K562 (cell line): ENCODE measurements at regions not wholly inside any gene's neighbourhood (a gene's known extent, or its start where the extent isn't known, plus 50 kb on each side); places are given as distances from the start of the nearest gene placed in this dataset.

Source experiments
- BRD9 ChIP-seq: fragments of 450-650 bp; IDR thresholded peaks from 2 replicates; pipeline ENCODE4 v1.6.1; 2018; ENCODE audit warnings: low read depth; ENCODE audit not compliant: partially characterized antibody
- CBX2 ChIP-seq: fragments of 200-600 bp; sonication (generic); IDR thresholded peaks from one replicate; pipeline ENCODE4 v1.6.1; 2012; ENCODE audit warnings: mild to moderate bottlenecking, low read length, inconsistent platforms; ENCODE audit not compliant: insufficient read depth, poor library complexity, severe bottlenecking
- CCNT2 ChIP-seq: IDR thresholded peaks from 2 replicates; pipeline ENCODE4 v1.6.1; 2011; ENCODE audit warnings: borderline replicate concordance, low read depth, mild to moderate bottlenecking, moderate library complexity, mixed read lengths, low read length; ENCODE audit not compliant: insufficient read length; ENCODE audit errors: extremely low read depth
- CEBPG ChIP-seq, 3 experiments: fragments of 200-800 bp in 1 of 3; sonication (Bioruptor generic) in 1 of 3; sonication (generic) in 1 of 3; formaldehyde crosslinking in 1 of 3; IDR thresholded peaks in 2 of 3; conservative IDR thresholded peaks in 1 of 3; 2 replicates each; pipeline versions ENCODE4 v1.6.1 to v1.8.0; 2016 to 2022; ENCODE audit warnings: missing compliant biosample characterization in 2 of 3, missing genetic modification characterization in 2 of 3, mild to moderate bottlenecking in 1 of 3, missing genetic modification reagents in 1 of 3
- CHCHD3 ChIP-seq: fragments of 250-450 bp; sonication (Bioruptor Pico); IDR thresholded peaks from 2 replicates; pipeline ENCODE4 v2.1.2; 2022; ENCODE audit warnings: mild to moderate bottlenecking
- CREB1 ChIP-seq, 2 experiments: sonication (generic) in 1 of 2; formaldehyde crosslinking in 1 of 2; IDR thresholded peaks; 2 replicates each; pipeline versions ENCODE4 v1.6.1 to v1.8.0; 2012 to 2022; ENCODE audit warnings: inconsistent platforms in 1 of 2, mild to moderate bottlenecking in 1 of 2, missing genetic modification reagents in 1 of 2, moderate library complexity in 1 of 2
- CREM ChIP-seq: IDR thresholded peaks from 2 replicates; pipeline ENCODE4 v1.6.1; 2014; ENCODE audit warnings: antibody characterized with exemption, low read depth
- EHMT2 ChIP-seq: fragments of 450-650 bp; IDR thresholded peaks from 2 replicates; pipeline ENCODE4 v1.6.1; 2018; ENCODE audit warnings: antibody characterized with exemption
- GABPB1 ChIP-seq: sonication (generic); formaldehyde crosslinking; IDR thresholded peaks from 2 replicates; pipeline ENCODE4 v1.8.0; 2022; ENCODE audit warnings: mild to moderate bottlenecking, missing genetic modification reagents
- GATAD2A ChIP-seq: fragments of 450-650 bp; IDR thresholded peaks from 2 replicates; pipeline ENCODE4 v1.6.1; 2017
- GTF2E2 ChIP-seq: fragments of 200-800 bp; sonication (Bioruptor generic); IDR thresholded peaks from 2 replicates; pipeline ENCODE4 v1.6.1; 2016; ENCODE audit warnings: missing genetic modification characterization, missing compliant biosample characterization
- HDAC2 ChIP-seq: fragments of 450-650 bp; IDR thresholded peaks from 2 replicates; pipeline ENCODE4 v1.6.1; 2016; ENCODE audit warnings: mild to moderate bottlenecking
- HNRNPL ChIP-seq: fragments of 200-400 bp; formaldehyde crosslinking; IDR thresholded peaks from 2 replicates; pipeline ENCODE4 v1.6.1; 2017; ENCODE audit warnings: low read depth, mild to moderate bottlenecking, low read length
- KHSRP ChIP-seq: fragments of 450-650 bp; IDR thresholded peaks from 2 replicates; pipeline ENCODE4 v1.6.1; 2017
- KLF10 ChIP-seq: fragments of 250-450 bp; sonication (Bioruptor Pico); IDR thresholded peaks from 2 replicates; pipeline ENCODE4 v1.6.1; 2021; ENCODE audit warnings: matching md5 sums
- MBD1 ChIP-seq: fragments of 250-450 bp; sonication (Bioruptor Pico); IDR thresholded peaks from 2 replicates; pipeline ENCODE4 v1.8.0; 2022; ENCODE audit warnings: inconsistent platforms
- NONO ChIP-seq, 2 experiments: fragments of 200-400 bp in 1 of 2; fragments of 450-650 bp in 1 of 2; formaldehyde crosslinking in 1 of 2; IDR thresholded peaks; 2 replicates each; pipeline ENCODE4 v1.6.1; 2017; ENCODE audit warnings: low read depth in 2 of 2, mild to moderate bottlenecking in 2 of 2, moderate library complexity in 2 of 2, low read length in 1 of 2
- NRF1 ChIP-seq, 2 experiments: fragments of 450-650 bp; IDR thresholded peaks in 1 of 2; conservative IDR thresholded peaks in 1 of 2; 2 replicates each; pipeline ENCODE4 v1.6.1; 2014; ENCODE audit warnings: mild to moderate bottlenecking in 2 of 2
- POLR2G ChIP-seq: fragments of 200-400 bp; formaldehyde crosslinking; IDR thresholded peaks from 2 replicates; pipeline ENCODE4 v1.6.1; 2017; ENCODE audit warnings: low read depth, mild to moderate bottlenecking, antibody characterized with exemption, low read length, moderate library complexity
- POLR2H ChIP-seq: IDR thresholded peaks from 2 replicates; pipeline ENCODE4 v1.6.1; 2016; ENCODE audit warnings: missing genetic modification characterization, low read depth, mild to moderate bottlenecking, control low read depth, missing compliant biosample characterization, moderate library complexity
- SIN3A ChIP-seq, 2 experiments: fragments of 150-350 bp in 1 of 2; IDR thresholded peaks; 2 replicates each; pipeline ENCODE4 v1.6.1; 2011 to 2016; ENCODE audit warnings: borderline replicate concordance in 2 of 2, low read depth in 2 of 2, low read length in 2 of 2, mild to moderate bottlenecking in 2 of 2, moderate library complexity in 2 of 2; ENCODE audit not compliant: control insufficient read depth in 1 of 2
- SREBF1 ChIP-seq: fragments of 150-350 bp; IDR thresholded peaks from 2 replicates; pipeline ENCODE4 v1.6.1; 2014; ENCODE audit warnings: antibody characterized with exemption, low read depth, low read length, borderline replicate concordance
- YY1 ChIP-seq, 3 experiments: IDR thresholded peaks; 2 replicates each; pipeline ENCODE4 v1.6.1; 2011; ENCODE audit warnings: low read length in 2 of 3, mild to moderate bottlenecking in 2 of 3, moderate library complexity in 2 of 3, borderline replicate concordance in 1 of 3, control low read depth in 1 of 3, low read depth in 1 of 3; ENCODE audit not compliant: insufficient read depth in 3 of 3, insufficient replicate concordance in 2 of 3, control insufficient read depth in 1 of 3, insufficient read length in 1 of 3; ENCODE audit errors: extremely low read depth in 1 of 3
- ZNF174 ChIP-seq: fragments of 250-450 bp; sonication (Bioruptor Pico); IDR thresholded peaks from 2 replicates; pipeline ENCODE4 v1.4.0; 2020; ENCODE audit warnings: mild to moderate bottlenecking
- ZNF551 ChIP-seq: fragments of 250-450 bp; sonication (Bioruptor Pico); IDR thresholded peaks from 2 replicates; pipeline ENCODE4 v1.5.0; 2021; ENCODE audit warnings: mild to moderate bottlenecking, moderate library complexity
- ZNF583 ChIP-seq: fragments of 250-450 bp; sonication (Bioruptor Pico); IDR thresholded peaks from 2 replicates; pipeline ENCODE4 v1.4.0; 2020

GRCh38 chr7:148940702-148941597 is 56.9 kb upstream of the EZH2 start (continued):
- no peak for TF ChIP-seq MBD1 (CRISPR knock-in tag)
- TF ChIP-seq KLF10 (CRISPR knock-in tag): no peak
- TF ChIP-seq SIN3A (IDR thresholded peaks at IDR 0.05; ENCODE audit: borderline replicate concordance in 2 of 2, control insufficient read depth in 1 of 2, low read depth in 2 of 2, low read length in 2 of 2): peak in 1 of 2 experiments; percentile 80; a peak in 1 of 4 replicates
- TF ChIP-seq CCNT2: peak; percentile 45
- peak in 1 of 2 experiments; percentile 55; a peak in 3 of 4 replicates for TF ChIP-seq NRF1 (conservative IDR thresholded peaks at IDR 0.05 in 1 of 2, IDR thresholded peaks at IDR 0.05 in 1 of 2)
- peak; percentile 83 for TF ChIP-seq BRD9
- TF ChIP-seq GTF2E2 (tag): peak; percentile 83
- no peak for TF ChIP-seq CBX2
- TF ChIP-seq NONO (IDR thresholded peaks at IDR 0.05; ENCODE audit: low read depth in 2 of 2, low read length in 1 of 2): peak in 1 of 2 experiments; percentile 30; a peak in 1 of 4 replicates
- TF ChIP-seq HDAC2: peak; percentile 92
- TF ChIP-seq KHSRP: 0 out of 2 replicates have a peak, but pooled peaks have one; percentile 5
- no peak for TF ChIP-seq SREBF1
- peak; percentile 83 for TF ChIP-seq GATAD2A
- peak in 2 of 3 experiments; percentile 51 to 63 for TF ChIP-seq YY1 (IDR thresholded peaks at IDR 0.05; ENCODE audit: borderline replicate concordance in 1 of 3, control insufficient read depth in 1 of 3, extremely low read depth in 1 of 3, insufficient read depth in 3 of 3, insufficient read length in 1 of 3, insufficient replicate concordance in 2 of 3, low read depth in 1 of 3, low read length in 2 of 3)
- peak; percentile 80 for TF ChIP-seq CEBPG (CRISPR knock-in tag; IDR thresholded peaks at IDR 0.05)
- TF ChIP-seq CEBPG (tag; conservative IDR thresholded peaks at IDR 0.05 in 1 of 2, IDR thresholded peaks at IDR 0.05 in 1 of 2): peak; percentile 64 to 68; a peak in 2 of 4 replicates
- no peak for TF ChIP-seq ZNF583
- TF ChIP-seq POLR2H: peak; percentile 100
- TF ChIP-seq CHCHD3: 0 out of 2 replicates have a peak, but pooled peaks have one; percentile 41
- TF ChIP-seq HNRNPL: peak; percentile 71
- peak; percentile 30; the same call in 1 of the 2 replicates for TF ChIP-seq CREM
- TF ChIP-seq ZNF551 (CRISPR knock-in tag): no peak
- TF ChIP-seq GABPB1 (CRISPR knock-in tag): peak; percentile 79
- TF ChIP-seq POLR2G: peak; percentile 98
- peak; percentile 26; the same call in 1 of the 2 replicates for TF ChIP-seq CREB1 (IDR thresholded peaks at IDR 0.05)
- peak; percentile 64; the same call in 1 of the 2 replicates for TF ChIP-seq CREB1 (CRISPR knock-in tag; IDR thresholded peaks at IDR 0.05)
- peak; percentile 55; the same call in 1 of the 2 replicates for TF ChIP-seq EHMT2
- TF ChIP-seq ZNF174: no peak
